ENCODE measurements at regions not wholly inside any gene's neighbourhood (a gene's known extent, or its start where the extent isn't known, plus 50 kb on each side); places are given as distances from the start of the nearest gene placed in this dataset.
A peak's percentile ranks its signal among the peaks of the same experiment; 100 is the strongest.
"Not testable (repeated sequence)": the region's sequence is repeated elsewhere in the genome, so short reads cannot be mapped to it uniquely, and the experiment has no call there.

DNA sequence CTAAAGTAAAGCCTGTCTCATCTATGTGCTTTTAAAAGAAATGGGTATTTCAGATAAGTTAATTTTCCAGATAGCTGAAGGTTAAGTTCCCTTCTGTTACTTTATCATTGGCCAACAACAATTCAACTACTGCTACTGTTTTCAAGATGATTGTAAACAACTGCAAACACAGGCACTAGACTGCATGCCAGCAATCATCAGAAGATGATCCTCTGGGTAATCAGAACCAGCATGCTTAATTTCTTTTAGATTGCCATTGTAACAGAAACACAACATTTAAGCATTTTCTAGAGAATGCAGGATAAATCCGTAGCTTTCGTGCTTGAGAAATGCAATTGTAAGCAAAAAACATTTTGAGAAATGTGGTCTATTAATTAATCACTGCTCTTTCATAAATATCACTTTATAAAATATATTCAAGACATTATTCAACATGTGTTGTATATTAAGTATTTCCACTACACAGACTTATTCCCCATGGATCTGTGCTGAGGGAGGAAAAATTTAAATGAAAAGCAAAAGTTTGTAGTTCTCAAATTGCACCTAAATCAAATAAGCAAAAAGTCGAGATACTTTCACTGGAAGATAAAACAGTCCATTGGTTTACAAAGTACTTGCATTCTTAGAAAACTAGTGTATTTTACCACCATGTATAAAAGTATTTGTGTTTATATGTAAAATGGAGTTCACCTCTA, 133.7 kb downstream of the ATL2 start:
- DNase-seq: no peak

DNA sequence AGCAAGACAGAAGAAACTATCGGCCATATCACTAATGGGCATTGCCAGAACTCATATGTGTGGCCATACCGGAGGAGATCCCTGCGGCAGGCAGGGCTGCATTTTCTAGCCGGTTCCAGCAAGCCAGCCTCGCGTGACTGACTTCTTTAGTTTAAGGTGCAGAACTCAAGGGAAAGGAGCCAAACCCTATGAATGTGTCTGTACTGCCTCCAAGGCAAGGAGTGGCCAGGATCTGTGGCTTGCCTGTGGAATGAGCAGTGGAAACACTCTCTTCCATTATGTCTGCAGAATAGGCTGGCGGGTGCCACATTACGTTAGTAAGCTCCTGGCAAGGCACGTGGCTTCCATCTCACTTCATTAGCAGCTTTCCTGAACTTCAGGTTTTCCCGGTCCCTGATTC, 137.6 kb downstream of the ATL2 start:
- DNase-seq: no peak

GRCh38 chr2:38238705-38239104, 138.4 kb downstream of the ATL2 start:
- not testable (repeated sequence) for DNase-seq

- no peak for DNase-seq
Measured at GRCh38 chr2:38237311-38237710, 139.8 kb downstream of the ATL2 start.

- no peak for DNase-seq
Measured at GRCh38 chr2:38233231-38233983, 143.7 kb downstream of the ATL2 start.

GRCh38 chr2:38232454-38232853, 144.6 kb downstream of the ATL2 start:
- no peak for DNase-seq

DNA sequence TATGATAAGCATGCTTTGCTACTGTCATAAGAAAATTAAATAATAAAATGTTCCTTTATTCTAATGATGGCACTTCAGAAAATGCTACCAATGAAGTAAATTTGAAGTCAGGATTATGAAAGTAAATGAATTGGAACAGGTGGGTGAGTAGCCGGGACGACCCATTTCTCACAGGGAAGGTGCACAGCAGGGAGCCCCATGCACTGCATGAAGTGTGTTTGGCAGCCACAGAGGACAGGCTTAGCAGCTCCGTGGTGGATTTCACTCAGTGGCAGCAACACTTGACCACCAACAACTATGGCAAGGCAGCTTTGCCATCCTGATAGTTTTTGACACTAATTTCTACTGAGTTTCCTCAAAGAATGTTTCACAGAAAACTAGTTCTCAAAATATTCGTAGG, 146.3 kb downstream of the ATL2 start:
- DNase-seq: no peak

GRCh38 chr2:38228753-38229152, 148.3 kb downstream of the ATL2 start:
- no peak for DNase-seq

- no peak for DNase-seq
Measured at GRCh38 chr2:38224821-38225437, 149.0 kb upstream of the CYP1B1 start.

GRCh38 chr2:38224181-38224580, 148.2 kb upstream of the CYP1B1 start:
- DNase-seq: no peak

- no peak for DNase-seq
Measured at GRCh38 chr2:38223256-38223655, 147.3 kb upstream of the CYP1B1 start.

DNA sequence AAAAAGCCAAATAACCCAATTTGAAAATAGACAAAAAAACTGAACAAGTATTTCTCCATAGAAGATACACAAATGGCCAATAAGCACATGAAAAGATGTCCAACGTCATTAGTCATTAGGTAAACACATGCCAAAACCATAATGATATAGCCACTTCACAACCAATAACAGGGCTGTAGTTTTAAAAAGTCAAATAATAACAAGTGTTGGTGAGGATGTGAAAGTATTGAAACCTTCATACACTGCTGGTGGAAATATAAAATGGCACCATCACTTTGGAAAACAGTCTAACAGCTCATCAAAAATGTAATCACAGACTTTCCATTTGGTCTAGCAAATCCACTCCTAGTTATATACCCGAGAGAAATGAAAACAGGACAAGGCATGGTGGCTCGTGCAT, 144.2 kb upstream of the CYP1B1 start:
- DNase-seq: no peak

GRCh38 chr2:38218995-38219394, 143.0 kb upstream of the CYP1B1 start:
- DNase-seq: no peak

- no peak for DNase-seq
Measured at GRCh38 chr2:38218591-38218991, 142.6 kb upstream of the CYP1B1 start.

DNA sequence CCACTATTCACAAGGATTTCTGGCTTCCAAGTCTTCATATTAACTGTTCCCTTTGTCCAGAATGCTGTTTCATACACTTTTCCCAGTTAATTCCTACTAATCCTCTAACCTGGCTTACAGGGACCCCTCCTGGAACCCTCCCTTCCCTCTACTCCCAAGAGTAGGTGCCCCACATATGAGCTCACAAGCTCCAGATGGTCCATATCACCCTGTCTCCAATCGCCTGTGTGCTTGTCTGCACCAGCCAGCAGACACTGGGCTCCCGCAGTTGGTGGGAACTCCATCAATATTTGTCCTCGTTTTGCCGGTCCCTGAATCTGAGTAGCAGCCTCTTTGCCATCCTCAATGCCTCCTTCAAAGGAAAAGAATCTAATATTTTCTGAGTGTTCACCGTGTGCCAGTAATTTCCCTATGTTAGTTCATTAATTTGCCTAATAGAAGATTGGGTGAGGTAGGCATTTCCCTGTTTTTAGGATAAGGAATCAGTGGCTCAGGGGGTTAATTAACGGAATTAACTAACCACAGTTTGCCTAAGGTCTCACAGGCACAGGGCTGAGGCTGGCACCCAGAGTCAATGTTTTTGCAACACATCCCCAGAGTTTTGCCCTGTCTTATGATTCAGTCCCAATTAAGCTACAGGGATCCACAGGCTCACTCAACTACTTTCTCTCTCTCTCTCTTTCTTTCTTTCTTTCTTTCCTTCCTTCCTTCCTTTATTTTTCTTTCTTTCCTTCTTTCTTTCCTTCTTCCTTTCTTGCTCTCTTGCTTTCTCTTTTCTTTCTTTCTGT, 141.6 kb upstream of the CYP1B1 start:
- DNase-seq: no peak

DNA sequence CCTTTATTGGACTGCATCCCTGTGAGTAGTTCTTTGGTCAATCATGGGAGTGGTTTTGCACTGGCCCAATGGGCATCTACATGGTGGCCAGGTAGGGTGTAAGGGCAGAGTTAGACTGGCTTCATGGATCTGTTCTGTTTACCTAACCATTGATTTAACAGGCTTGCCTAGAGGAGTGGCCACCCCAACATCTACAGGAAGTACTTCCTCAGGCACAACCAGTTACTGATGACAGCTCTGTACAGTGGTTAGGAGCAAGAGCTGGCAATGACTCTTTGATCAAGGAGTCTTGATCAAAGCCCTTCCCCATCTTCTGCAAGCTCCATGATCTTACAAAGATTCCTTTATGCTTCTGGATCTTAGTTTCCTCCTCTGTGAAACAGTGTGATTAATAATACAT, 140.9 kb upstream of the CYP1B1 start:
- peak; percentile 2 for DNase-seq

- DNase-seq: no peak
Measured at GRCh38 chr2:38215993-38216392, 140.0 kb upstream of the CYP1B1 start.

GRCh38 chr2:38215522-38215921, 139.6 kb upstream of the CYP1B1 start:
- DNase-seq: no peak

GRCh38 chr2:38214209-38214717, 138.3 kb upstream of the CYP1B1 start:
- DNase-seq: peak; percentile 54

- peak; percentile 14 for DNase-seq
Measured at GRCh38 chr2:38213619-38214167, 137.7 kb upstream of the CYP1B1 start.

GRCh38 chr2:38212312-38212711, 136.4 kb upstream of the CYP1B1 start:
- no peak for DNase-seq

DNA sequence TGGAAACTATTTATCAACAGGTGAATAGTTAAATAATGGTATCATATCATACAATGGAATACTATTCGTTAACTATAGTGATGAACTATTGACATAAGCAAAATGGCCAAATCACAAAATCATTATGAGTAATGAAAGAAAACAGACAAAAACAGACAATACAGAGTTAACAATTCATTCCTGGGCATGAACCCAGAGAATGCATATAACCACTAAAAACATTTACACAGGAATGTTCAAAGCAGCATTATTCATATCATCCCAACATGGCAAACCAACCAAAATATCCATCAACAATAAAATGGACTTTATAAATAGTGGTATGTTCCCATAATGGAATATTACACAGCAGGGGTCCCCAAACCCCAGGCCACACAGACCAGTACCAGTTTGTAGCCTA, 131.2 kb upstream of the CYP1B1 start:
- DNase-seq: no peak

GRCh38 chr2:38203446-38203810, 127.5 kb upstream of the CYP1B1 start:
- no peak for DNase-seq

All from activated CD4-positive, alpha-beta T cell treated with anti-CD3 and anti-CD28 coated beads, Interleukin-2, Interleukin-6, amounts not matched to agents 100 ng/mL and 50 ng/mL, durations not matched to agents 16 hours and 8 hours (primary cell).